Ovary (tissue), 3 donors: ENCODE measurements at regions not wholly inside any gene's neighbourhood (a gene's known extent, or its start where the extent isn't known, plus 50 kb on each side); places are given as distances from the start of the nearest gene placed in this dataset.

Experiments
- CTCF ChIP-seq, 3 donors: fragments of 450-650 bp in 2 of 3; fragments of 200-600 bp in 1 of 3; IDR thresholded peaks; one replicate each; pipeline versions ENCODE4 v1.5.1 to v1.8.0; 2016 to 2022; ENCODE audit warnings: antibody characterized with exemption in 3 of 3, mild to moderate bottlenecking in 1 of 3
- POLR2A ChIP-seq: fragments of 450-650 bp; IDR thresholded peaks from one replicate; pipeline ENCODE4 v1.6.1; 2017; ENCODE audit warnings: antibody characterized with exemption, mild to moderate bottlenecking, moderate library complexity
- donor health status: DM: no; HTN: no; CAD: no.

GRCh38 chr3:152213938-152214337, 54.8 kb upstream of the MBNL1 start:
- no peak for TF ChIP-seq CTCF (IDR thresholded peaks at IDR 0.05)
- TF ChIP-seq POLR2A = no peak
